PC-9 (cell line): ENCODE measurements at regions not wholly inside any gene's neighbourhood (a gene's known extent, or its start where the extent isn't known, plus 50 kb on each side); places are given as distances from the start of the nearest gene placed in this dataset.

Source experiments
- BruUV-seq: library from RNA; stranded (reverse); fragments of 400-500 nt; replicated peaks from 2 replicates; lab custom pipeline; 2021; lab: Mats Ljungman, UMichigan
- CTCF ChIA-PET: fragments of 300-600 bp; sonication (Branson Sonifier 250); formaldehyde crosslinking; loops from one replicate; lab custom pipeline; 2022; ENCODE audit warnings: antibody characterized with exemption; lab: Charles Lee
- POLR2A ChIA-PET: fragments of 300-600 bp; sonication (Branson Sonifier 250); formaldehyde crosslinking; loops from one replicate; lab custom pipeline; 2022; ENCODE audit warnings: antibody characterized with exemption; ENCODE audit not compliant: unreplicated experiment; lab: Charles Lee
- DNase-seq, 2 experiments: peaks; one replicate each; pipeline versions ENCODE4 v3.0.0 to v3.0.0-alpha.2; 2015 to 2022; ENCODE audit warnings: mixed read lengths in 1 of 2
- H2AFZ ChIP-seq: fragments of 200-600 bp; sonication (generic); 2 replicates; pipeline ENCODE4 v1.8.1; 2017; ENCODE audit warnings: antibody characterized with exemption
- H3F3A ChIP-seq: fragments of 200-600 bp; sonication (generic); 2 replicates; pipeline ENCODE4 v1.8.1; 2017; ENCODE audit warnings: antibody characterized with exemption, mild to moderate bottlenecking, low read depth; ENCODE audit not compliant: insufficient read depth
- H3K27ac ChIP-seq: fragments of 200-600 bp; sonication (generic); 2 replicates; pipeline ENCODE4 v1.6.1; 2016; ENCODE audit warnings: mixed run types
- H3K27me3 ChIP-seq: fragments of 200-600 bp; sonication (generic); 2 replicates; pipeline ENCODE4 v1.6.1; 2016; ENCODE audit warnings: low read depth, mixed run types; ENCODE audit not compliant: insufficient read depth
- H3K36me3 ChIP-seq: fragments of 200-600 bp; sonication (generic); 2 replicates; pipeline ENCODE4 v1.6.1; 2016; ENCODE audit warnings: low read depth, mixed run types
- H3K4me1 ChIP-seq: fragments of 200-600 bp; sonication (generic); replicated peaks from 2 replicates; pipeline ENCODE4 v1.6.1; 2016; ENCODE audit warnings: mixed run types; ENCODE audit not compliant: insufficient read depth
- H3K4me2 ChIP-seq: fragments of 200-600 bp; sonication (generic); 2 replicates; pipeline ENCODE4 v1.6.1; 2017; ENCODE audit warnings: mixed run types
- H3K4me3 ChIP-seq: fragments of 200-600 bp; sonication (generic); 2 replicates; pipeline ENCODE4 v1.6.1; 2016; ENCODE audit warnings: mixed run types
- H3K79me2 ChIP-seq: fragments of 200-600 bp; sonication (generic); 2 replicates; pipeline ENCODE4 v1.6.1; 2017; ENCODE audit warnings: low read depth, mixed run types
- H3K9me2 ChIP-seq: fragments of 200-600 bp; sonication (generic); 2 replicates; pipeline ENCODE4 v1.8.1; 2017; ENCODE audit warnings: mild to moderate bottlenecking; ENCODE audit not compliant: insufficient read depth
- H3K9me3 ChIP-seq: fragments of 200-600 bp; sonication (generic); 2 replicates; pipeline ENCODE4 v1.8.1; 2016; ENCODE audit warnings: low read depth; ENCODE audit not compliant: insufficient read depth
- H4K20me1 ChIP-seq: fragments of 200-600 bp; sonication (generic); 2 replicates; pipeline ENCODE4 v1.8.1; 2017; ENCODE audit not compliant: insufficient read depth
- CTCF ChIP-seq: fragments of 200-600 bp; sonication (generic); conservative IDR thresholded peaks from 2 replicates; pipeline ENCODE4 v1.6.1; 2017; ENCODE audit warnings: mixed run types, antibody characterized with exemption, mild to moderate bottlenecking, moderate library complexity
- EZH2 ChIP-seq: fragments of 200-600 bp; sonication (generic); IDR thresholded peaks from 2 replicates; pipeline ENCODE4 v1.8.0; 2017; ENCODE audit warnings: antibody characterized with exemption, low read depth
- intact Hi-C: fragments of 100-400 bp; cut with micrococcal nuclease; formaldehyde crosslinking; loops from one replicate; pipeline ENCODE4 v1.10.0; 2022; ENCODE audit not compliant: unreplicated experiment

DNA sequence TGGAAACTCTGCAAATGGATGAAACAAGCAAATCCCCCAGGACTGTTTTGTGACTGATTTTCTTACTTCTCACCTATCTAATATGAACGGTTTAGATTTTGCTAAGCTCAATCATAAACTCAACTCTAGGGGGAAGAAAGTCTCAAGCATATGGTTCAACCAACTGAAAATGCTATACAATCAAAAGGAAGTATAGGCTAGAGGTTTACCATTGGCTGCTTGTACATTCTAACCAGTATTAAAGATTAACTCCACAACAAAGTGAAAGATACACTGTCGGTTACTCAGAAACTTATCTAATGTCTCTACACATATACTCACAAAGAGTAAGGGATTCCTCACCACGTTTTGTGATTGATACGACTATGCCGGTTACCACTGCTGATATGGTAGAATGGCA lies 281.8 kb upstream of the SOX5 start:
- Histone ChIP-seq H3K27ac (no peak overlapping the region), H3K27me3 (peaks cover 30% of the 10 kb centered on the region), H2AFZ (no peak overlapping the region), H3K4me1 (no peaks in the 10 kb centered on the region), H3K9me3 (no peaks in the 10 kb centered on the region), H3K36me3 (no peaks in the 10 kb centered on the region), H4K20me1 (no peaks in the 10 kb centered on the region), H3K79me2 (no peaks in the 10 kb centered on the region), H3K4me3 (no peak overlapping the region), H3F3A (no peaks in the 10 kb centered on the region), H3K9me2 (no peaks in the 10 kb centered on the region), H3K4me2 (no peak overlapping the region)
- POLR2A ChIA-PET = no interaction called here
- intact Hi-C loops = no loop called here
- DNase-seq = no peak
- no peak for TF ChIP-seq CTCF
- TF ChIP-seq EZH2 = no peak
- CTCF ChIA-PET = no interaction called here
- no TSS peak for BruUV-seq

DNA sequence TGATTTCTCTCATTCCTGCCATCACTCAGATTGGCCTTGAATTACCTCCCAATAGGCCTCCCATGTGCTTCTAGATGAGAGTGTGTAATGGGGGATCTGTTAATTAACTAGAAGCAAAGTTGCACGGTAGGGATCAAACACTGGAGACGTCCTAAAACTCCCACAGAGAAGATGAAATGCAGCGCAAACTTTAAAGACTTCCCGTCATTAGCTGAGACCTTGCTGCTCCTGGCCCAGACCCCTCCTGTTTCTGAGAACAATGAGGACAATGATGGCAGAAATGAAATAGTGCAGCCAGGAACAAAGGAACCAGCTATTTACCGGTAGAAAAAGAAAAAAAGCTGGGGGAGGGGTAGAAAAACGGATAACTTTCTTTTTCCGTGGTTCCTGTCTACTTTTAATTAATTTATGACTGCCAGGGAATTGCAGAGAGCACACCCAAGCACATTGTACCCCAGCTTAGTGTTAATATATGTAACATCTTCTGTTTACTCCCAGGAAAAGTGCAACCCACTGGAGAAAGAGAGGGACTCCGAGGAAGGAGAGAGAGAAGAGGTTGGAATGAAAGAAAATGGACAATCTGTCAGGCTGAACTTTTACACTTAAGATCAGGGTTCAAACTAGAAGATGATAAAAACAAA lies 280.7 kb upstream of the SOX5 start:
- Histone ChIP-seq H3K79me2 (no peaks in the 10 kb centered on the region), H3K4me1 (no peaks in the 10 kb centered on the region), H4K20me1 (no peaks in the 10 kb centered on the region), H3K27ac (no peak overlapping the region), H3K9me3 (no peaks in the 10 kb centered on the region), H2AFZ (no peak overlapping the region), H3K9me2 (0 out of 2 replicates have a peak, but pooled peaks cover 3% of the 10 kb centered on the region), H3K4me3 (no peak overlapping the region), H3K4me2 (no peak overlapping the region), H3K36me3 (no peaks in the 10 kb centered on the region), H3K27me3 (peaks cover 30% of the 10 kb centered on the region), H3F3A (no peaks in the 10 kb centered on the region)
- POLR2A ChIA-PET = no interaction called here
- intact Hi-C loops = no loop called here
- CTCF ChIA-PET = no interaction called here
- DNase-seq = no peak
- no peak for TF ChIP-seq CTCF
- no peak for TF ChIP-seq EZH2
- BruUV-seq = no TSS peak

DNA sequence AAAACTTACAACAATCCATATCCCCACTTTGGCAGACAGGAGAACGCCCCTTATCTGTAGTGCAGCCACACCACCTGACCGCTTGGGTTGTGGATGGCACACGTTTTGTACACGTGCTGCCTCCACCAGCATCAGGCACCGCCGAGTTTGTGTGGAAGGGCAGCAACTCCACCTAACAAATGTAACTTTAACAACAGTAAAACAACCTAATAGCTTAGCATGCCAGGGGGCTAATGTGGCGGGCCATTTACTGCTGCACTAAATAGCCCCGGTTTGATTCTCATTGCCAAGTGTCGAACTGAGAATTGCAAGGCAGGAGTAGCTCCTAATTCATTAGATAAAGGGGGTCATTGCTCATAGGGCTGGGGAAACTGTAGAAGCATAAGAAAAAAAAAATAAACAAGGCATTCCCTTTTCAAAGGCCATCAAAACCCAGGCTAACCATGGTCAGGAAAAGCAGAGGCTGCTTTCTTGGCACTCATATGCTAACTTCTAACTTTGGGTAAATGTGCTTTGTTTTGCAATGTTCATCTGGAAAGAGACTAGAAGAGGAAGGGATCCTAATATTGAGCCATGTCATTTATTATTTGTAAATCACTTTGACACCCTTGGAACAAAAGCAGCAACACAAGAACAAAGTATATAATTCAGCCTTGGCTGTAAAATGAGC lies 279.7 kb upstream of the SOX5 start:
- POLR2A ChIA-PET = no interaction called here
- Histone ChIP-seq H3F3A (no peaks in the 10 kb centered on the region), H2AFZ (no peak overlapping the region), H4K20me1 (no peaks in the 10 kb centered on the region), H3K79me2 (no peaks in the 10 kb centered on the region), H3K9me2 (0 out of 2 replicates have a peak, but pooled peaks cover 3% of the 10 kb centered on the region), H3K4me2 (no peak overlapping the region), H3K27ac (no peak overlapping the region), H3K4me1 (no peaks in the 10 kb centered on the region), H3K9me3 (no peaks in the 10 kb centered on the region), H3K36me3 (no peaks in the 10 kb centered on the region), H3K27me3 (peaks cover 30% of the 10 kb centered on the region), H3K4me3 (no peak overlapping the region)
- no TSS peak for BruUV-seq
- intact Hi-C loops = no loop called here
- DNase-seq = no peak
- no peak for TF ChIP-seq EZH2
- TF ChIP-seq CTCF = no peak
- CTCF ChIA-PET = no interaction called here
